PC-3 (cell line): ENCODE measurements at regions not wholly inside any gene's neighbourhood (a gene's known extent, or its start where the extent isn't known, plus 50 kb on each side); places are given as distances from the start of the nearest gene placed in this dataset.

Experiments
- CTCF ChIP-seq: fragments of 300-600 bp; sonication (generic); conservative IDR thresholded peaks from 2 replicates; pipeline ENCODE4 v1.5.1; 2017; ENCODE audit warnings: antibody characterized with exemption, low read depth, mild to moderate bottlenecking, low read length
- EZH2 ChIP-seq: fragments of 300-600 bp; sonication (generic); IDR thresholded peaks from one replicate; pipeline ENCODE4 v1.6.1; 2017; ENCODE audit warnings: antibody characterized with exemption, mild to moderate bottlenecking, low read length; ENCODE audit not compliant: unreplicated experiment

- TF ChIP-seq EZH2, result no peak
- TF ChIP-seq CTCF, result no peak
Observed at GRCh38 chr6:134520181-134521115, 202.5 kb upstream of the SGK1 start.
